ENCODE measurements at regions not wholly inside any gene's neighbourhood (a gene's known extent, or its start where the extent isn't known, plus 50 kb on each side); places are given as distances from the start of the nearest gene placed in this dataset.

GRCh38 chr2:402206-402605 is 114.3 kb upstream of the ALKAL2 start:
- TF ChIP-seq CTCF (IDR thresholded peaks at IDR 0.05 in 8 of 11, conservative IDR thresholded peaks at IDR 0.05 in 3 of 11) (no peak), POLR2A (IDR thresholded peaks at IDR 0.05) (no peak), POLR2AphosphoS5 (IDR thresholded peaks at IDR 0.05) (no peak)

Data from spleen (tissue), 7 donors.